ENCODE measurements at regions not wholly inside any gene's neighbourhood (a gene's known extent, or its start where the extent isn't known, plus 50 kb on each side); places are given as distances from the start of the nearest gene placed in this dataset.

- TF ChIP-seq CTCF (IDR thresholded peaks at IDR 0.05): no peak
- no peak for TF ChIP-seq EP300 (IDR thresholded peaks at IDR 0.05)
- TF ChIP-seq POLR2A (IDR thresholded peaks at IDR 0.05): no peak
- no peak for TF ChIP-seq POLR2AphosphoS5 (IDR thresholded peaks at IDR 0.05)
These were observed 134.8 kb upstream of the BEND6 start for GRCh38 chr6:56820060-56820459.

Measured in upper lobe of left lung (tissue), 4 donors.